ENCODE measurements at regions not wholly inside any gene's neighbourhood (a gene's known extent, or its start where the extent isn't known, plus 50 kb on each side); places are given as distances from the start of the nearest gene placed in this dataset.
A peak's percentile ranks its signal among the peaks of the same experiment; 100 is the strongest.

DNA sequence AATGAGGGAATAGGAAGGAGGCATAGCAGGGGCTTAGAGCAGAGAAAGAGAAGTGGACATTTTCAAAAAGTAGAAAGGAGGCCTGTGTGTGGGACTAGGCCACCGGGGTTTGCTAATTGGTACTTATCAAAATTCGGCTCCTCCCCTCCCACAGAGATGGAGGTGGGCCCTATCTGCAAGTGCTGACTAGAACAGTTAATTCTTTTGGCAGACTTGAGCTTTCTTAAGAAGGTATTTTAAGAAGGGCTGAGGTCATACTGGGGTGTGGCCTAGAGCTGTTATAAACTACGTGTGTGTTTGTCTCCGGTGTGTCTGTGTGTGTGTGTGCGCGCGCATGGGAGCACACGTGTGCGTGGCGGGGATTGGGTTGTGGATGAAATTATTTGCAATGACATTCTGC is 1086.5 kb downstream of the EFNA5 start:
- no peak for DNase-seq
- no peak overlapping the region for H2AFZ ChIP-seq (ENCODE audit: low read length)

More for the DNA sequence above, 1086.5 kb downstream of the EFNA5 start:
- H4K91ac ChIP-seq (ENCODE audit: insufficient read length, low read depth, low read length), result no peak overlapping the region
- no peaks in the 10 kb centered on the region for H3K79me1 ChIP-seq (ENCODE audit: insufficient read depth, low read depth, low read length, poor library complexity, severe bottlenecking)
- no peak overlapping the region for H2AK5ac ChIP-seq (ENCODE audit: insufficient read length, low read length)
- no peak overlapping the region for H3K14ac ChIP-seq (ENCODE audit: insufficient read depth, low read length)
- H3K27ac ChIP-seq (ENCODE audit: insufficient read length, low read depth, low read length), result no peak overlapping the region
- TF ChIP-seq, protein P1, sequence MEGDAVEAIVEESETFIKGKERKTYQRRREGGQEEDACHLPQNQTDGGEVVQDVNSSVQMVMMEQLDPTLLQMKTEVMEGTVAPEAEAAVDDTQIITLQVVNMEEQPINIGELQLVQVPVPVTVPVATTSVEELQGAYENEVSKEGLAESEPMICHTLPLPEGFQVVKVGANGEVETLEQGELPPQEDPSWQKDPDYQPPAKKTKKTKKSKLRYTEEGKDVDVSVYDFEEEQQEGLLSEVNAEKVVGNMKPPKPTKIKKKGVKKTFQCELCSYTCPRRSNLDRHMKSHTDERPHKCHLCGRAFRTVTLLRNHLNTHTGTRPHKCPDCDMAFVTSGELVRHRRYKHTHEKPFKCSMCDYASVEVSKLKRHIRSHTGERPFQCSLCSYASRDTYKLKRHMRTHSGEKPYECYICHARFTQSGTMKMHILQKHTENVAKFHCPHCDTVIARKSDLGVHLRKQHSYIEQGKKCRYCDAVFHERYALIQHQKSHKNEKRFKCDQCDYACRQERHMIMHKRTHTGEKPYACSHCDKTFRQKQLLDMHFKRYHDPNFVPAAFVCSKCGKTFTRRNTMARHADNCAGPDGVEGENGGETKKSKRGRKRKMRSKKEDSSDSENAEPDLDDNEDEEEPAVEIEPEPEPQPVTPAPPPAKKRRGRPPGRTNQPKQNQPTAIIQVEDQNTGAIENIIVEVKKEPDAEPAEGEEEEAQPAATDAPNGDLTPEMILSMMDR (conservative IDR thresholded peaks at IDR 0.05), result no peak
- H3K27me3 Mint-ChIP-seq (ENCODE audit: low read depth), result no peaks in the 10 kb centered on the region
- H3K36me3 Mint-ChIP-seq (ENCODE audit: insufficient read depth in 1 of 3, low read depth in 3 of 3), result no peaks in the 10 kb centered on the region
- no peak overlapping the region for H3K9ac ChIP-seq (ENCODE audit: extremely low read depth, insufficient read length, low read length)
- no peaks in the 10 kb centered on the region for H3K9me3 Mint-ChIP-seq
- H3T11ph ChIP-seq (ENCODE audit: low read length), result no peak overlapping the region
- H3K56ac ChIP-seq (ENCODE audit: insufficient read length, low read depth, low read length), result no peak overlapping the region
- H4K20me1 ChIP-seq (ENCODE audit: control insufficient read depth, insufficient read depth, insufficient read length), result no peaks in the 10 kb centered on the region
- H3K18ac ChIP-seq (ENCODE audit: insufficient read length, low read depth, low read length), result no peak overlapping the region
- no peak overlapping the region for H2BK5ac ChIP-seq (ENCODE audit: insufficient read length, low read length)
- H3K23ac ChIP-seq (ENCODE audit: insufficient read length, low read depth, low read length), result no peak overlapping the region
- no peak overlapping the region for H3K4me2 ChIP-seq (ENCODE audit: insufficient read depth, insufficient read length, low read length)
- H3K79me2 ChIP-seq (ENCODE audit: insufficient read depth, low read length), result no peaks in the 10 kb centered on the region
- peaks cover 6 to 12% of the 10 kb centered on the region in 2 experiments for H3K4me1 Mint-ChIP-seq
- no peaks in the 10 kb centered on the region for H3K9me3 ChIP-seq (ENCODE audit: control insufficient read depth, low read depth, low read length)
- no peak overlapping the region for H2BK120ac ChIP-seq (ENCODE audit: low read depth, low read length, poor library complexity, severe bottlenecking)
- H3K23me2 ChIP-seq (ENCODE audit: insufficient read length, low read depth, low read length, poor library complexity, severe bottlenecking), result no peaks in the 10 kb centered on the region
- WGBS (ENCODE audit: extremely low coverage, insufficient read length, low lambda C conversion rate), result no CpG with 5 or more reads among the region's 10 CpGs
- no peak overlapping the region for H4K5ac ChIP-seq (ENCODE audit: insufficient read length, low read depth, low read length)
- H3K4ac ChIP-seq (ENCODE audit: low read depth, low read length), result no peak overlapping the region
- no peaks in the 10 kb centered on the region for H3K27me3 ChIP-seq (ENCODE audit: insufficient read depth, low read length)
- H3K4me3 Mint-ChIP-seq, result no peak overlapping the region
- no peaks in the 10 kb centered on the region for H3K4me1 ChIP-seq (ENCODE audit: insufficient read depth, low read length)
- no peak overlapping the region for H2BK12ac ChIP-seq (ENCODE audit: insufficient read length, low read depth, low read length)
- peak overlapping the region in 1 of 3 experiments; percentile 41; a peak in 1 of 7 replicates for H3K27ac Mint-ChIP-seq
- H4K8ac ChIP-seq (replicated peaks; ENCODE audit: insufficient read length, low read depth, low read length), result no peak overlapping the region
- no peak overlapping the region for H2BK15ac ChIP-seq (ENCODE audit: low read depth, low read length)
- H2BK20ac ChIP-seq (ENCODE audit: low read depth, low read length, poor library complexity, severe bottlenecking), result no peak overlapping the region
